ENCODE measurements at regions not wholly inside any gene's neighbourhood (a gene's known extent, or its start where the extent isn't known, plus 50 kb on each side); places are given as distances from the start of the nearest gene placed in this dataset.

GRCh38 chr11:29712616-29713015, 304.2 kb downstream of the KCNA4 start:
- Histone ChIP-seq H3K27me3 (no peaks in the 10 kb centered on the region), H3K4me3 (no peak overlapping the region), H3K9me3 (peaks cover 0 to 13% (median 0%) of the 10 kb centered on the region in 11 donors), H3K4me1 (peaks cover 0 to 7% (median 0%) of the 10 kb centered on the region in 9 donors), H3K27ac (no peak overlapping the region), H3K36me3 (no peaks in the 10 kb centered on the region)
- intact Hi-C loops (cut with DNase I), result no loop called here
- 92 to 95% methylated on average over 12 of the region's 12 CpGs for WGBS, 2 donors
- peak in 1 of 8 donors; percentile 30 for ATAC-seq
- no peak for TF ChIP-seq CTCF (IDR thresholded peaks at IDR 0.05)
- no peak for DNase-seq

GRCh38 chr11:29707924-29708323, 308.9 kb downstream of the KCNA4 start:
- no peaks in the 10 kb centered on the region for H3K36me3 ChIP-seq
- no peak for TF ChIP-seq CTCF (IDR thresholded peaks at IDR 0.05)
- WGBS, 2 donors, result 22 to 31% methylated on average over 2 of the region's 2 CpGs
- no peak for DNase-seq
- peaks cover 0 to 7% (median 0%) of the 10 kb centered on the region in 9 donors for H3K4me1 ChIP-seq
- intact Hi-C loops (cut with DNase I), result no loop called here
- H3K9me3 ChIP-seq, result peaks cover 0 to 12% (median 3%) of the 10 kb centered on the region in 11 donors
- H3K4me3 ChIP-seq, result no peak overlapping the region
- ATAC-seq, result peak in 1 of 8 donors; percentile 55
- no peak overlapping the region for H3K27ac ChIP-seq
- H3K27me3 ChIP-seq, result no peaks in the 10 kb centered on the region

DNA sequence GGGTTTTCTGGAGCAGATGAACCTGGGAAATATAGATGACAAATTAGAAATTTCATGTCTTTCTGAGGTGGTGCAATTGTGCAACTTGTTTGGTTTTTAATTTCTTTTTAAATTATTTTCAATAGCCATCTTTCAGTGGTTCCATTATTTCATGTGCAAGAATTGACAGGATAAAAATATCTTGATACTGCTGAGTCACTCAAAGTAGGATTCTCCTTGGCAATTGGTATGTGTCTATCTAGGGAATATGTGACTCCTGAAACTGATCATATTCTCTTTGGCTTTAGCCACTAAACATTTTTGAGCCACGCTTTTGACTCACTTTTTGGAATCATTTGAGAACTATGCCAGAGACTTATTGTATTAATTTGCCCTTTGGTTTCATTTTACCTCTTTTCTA, 331.5 kb downstream of the KCNA4 start:
- ATAC-seq (no peak), DNase-seq (no peak)
- H3K27ac ChIP-seq, result no peak overlapping the region
- H3K27me3 ChIP-seq, result no peaks in the 10 kb centered on the region
- H3K36me3 ChIP-seq, result no peaks in the 10 kb centered on the region
- intact Hi-C loops (cut with DNase I), result no loop called here
- H3K4me1 ChIP-seq, result no peaks in the 10 kb centered on the region
- peaks cover 0 to 3% (median 0%) of the 10 kb centered on the region in 11 donors for H3K9me3 ChIP-seq
- no peak for TF ChIP-seq CTCF (IDR thresholded peaks at IDR 0.05)
- WGBS, 2 donors, result 72 to 80% methylated on average over 1 of the region's 1 CpG
- no peak overlapping the region for H3K4me3 ChIP-seq

DNA sequence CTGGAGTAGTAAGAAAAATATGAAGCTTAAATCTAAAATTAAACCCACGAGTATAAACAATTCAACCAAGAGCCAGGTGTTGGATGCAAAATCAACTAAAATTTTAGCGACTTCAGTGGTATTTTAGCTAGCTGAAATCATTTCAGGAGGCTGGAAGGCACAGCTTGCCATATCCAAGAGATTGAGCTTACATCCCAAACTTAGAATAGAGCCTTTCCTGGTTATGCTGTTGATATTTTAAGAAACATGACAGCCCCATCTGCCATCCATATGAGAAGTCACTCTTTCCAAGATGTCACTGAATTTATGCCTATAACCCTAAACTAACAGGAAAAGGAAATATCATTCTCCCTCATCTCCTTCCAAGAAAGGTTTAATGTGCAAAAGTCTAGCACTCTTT, 334.0 kb downstream of the KCNA4 start:
- 61 to 77% methylated on average over 2 of the region's 2 CpGs for WGBS, 2 donors
- no peak for TF ChIP-seq CTCF (IDR thresholded peaks at IDR 0.05)

More for the DNA sequence above, 334.0 kb downstream of the KCNA4 start:
- Histone ChIP-seq H3K4me1 (no peaks in the 10 kb centered on the region), H3K36me3 (no peaks in the 10 kb centered on the region), H3K27me3 (no peaks in the 10 kb centered on the region), H3K4me3 (no peak overlapping the region), H3K9me3 (peaks cover 0 to 3% (median 0%) of the 10 kb centered on the region in 11 donors), H3K27ac (no peak overlapping the region)
- DNase-seq (no peak), ATAC-seq (no peak)
- intact Hi-C loops (cut with DNase I), result loop anchor here in 1 of 10 donors (5.0 kb wide), 1 partner anchor 1086 kb away; no protein-coding TSS in a partner anchor
